ENCODE measurements at regions not wholly inside any gene's neighbourhood (a gene's known extent, or its start where the extent isn't known, plus 50 kb on each side); places are given as distances from the start of the nearest gene placed in this dataset.
"Not testable (repeated sequence)": the region's sequence is repeated elsewhere in the genome, so short reads cannot be mapped to it uniquely, and the experiment has no call there.

DNA sequence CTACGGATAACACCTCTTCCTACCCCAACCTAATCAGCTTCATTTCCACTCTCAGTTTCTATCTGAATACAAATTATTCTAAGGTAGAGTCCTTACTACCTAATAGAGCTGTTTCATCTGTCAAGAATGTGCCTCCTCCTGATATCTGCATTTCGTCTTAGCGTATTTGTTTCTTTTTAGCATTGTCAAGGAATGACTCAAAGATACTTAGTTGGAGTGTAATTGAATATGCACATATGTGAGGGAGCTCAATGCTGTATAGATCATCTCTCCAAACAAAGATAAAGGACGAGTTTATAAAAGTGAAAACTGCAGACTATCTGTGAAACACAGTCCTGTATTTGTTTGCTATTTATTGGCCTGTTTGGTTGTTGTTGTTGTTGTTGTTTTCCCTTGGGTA, 2059.4 kb upstream of the CELF4 start:
- no peak for DNase-seq (ENCODE audit: extremely low read depth in 1 of 11, low read depth in 9 of 11, low spot score in 4 of 11)

DNA sequence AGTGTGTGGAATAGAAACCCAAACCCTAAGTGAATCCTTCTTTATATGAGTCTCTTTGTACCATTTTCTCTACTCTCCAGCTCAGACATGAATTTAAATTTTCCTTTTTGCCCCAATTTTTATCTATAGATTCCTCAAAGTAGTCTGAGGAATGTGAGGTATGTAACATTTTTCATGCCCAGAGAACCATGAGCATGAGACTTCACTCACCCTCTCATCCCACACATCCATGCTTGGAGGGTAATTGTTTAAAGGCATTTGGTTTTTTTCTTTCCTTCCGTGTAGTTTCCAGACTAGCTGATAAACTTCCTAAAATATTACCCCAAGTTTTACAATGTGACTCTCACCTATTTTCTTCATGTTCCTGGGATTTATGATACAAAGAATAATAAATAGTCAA, 2056.8 kb upstream of the CELF4 start:
- DNase-seq (ENCODE audit: extremely low read depth in 1 of 11, low read depth in 9 of 11, low spot score in 4 of 11): no peak

DNA sequence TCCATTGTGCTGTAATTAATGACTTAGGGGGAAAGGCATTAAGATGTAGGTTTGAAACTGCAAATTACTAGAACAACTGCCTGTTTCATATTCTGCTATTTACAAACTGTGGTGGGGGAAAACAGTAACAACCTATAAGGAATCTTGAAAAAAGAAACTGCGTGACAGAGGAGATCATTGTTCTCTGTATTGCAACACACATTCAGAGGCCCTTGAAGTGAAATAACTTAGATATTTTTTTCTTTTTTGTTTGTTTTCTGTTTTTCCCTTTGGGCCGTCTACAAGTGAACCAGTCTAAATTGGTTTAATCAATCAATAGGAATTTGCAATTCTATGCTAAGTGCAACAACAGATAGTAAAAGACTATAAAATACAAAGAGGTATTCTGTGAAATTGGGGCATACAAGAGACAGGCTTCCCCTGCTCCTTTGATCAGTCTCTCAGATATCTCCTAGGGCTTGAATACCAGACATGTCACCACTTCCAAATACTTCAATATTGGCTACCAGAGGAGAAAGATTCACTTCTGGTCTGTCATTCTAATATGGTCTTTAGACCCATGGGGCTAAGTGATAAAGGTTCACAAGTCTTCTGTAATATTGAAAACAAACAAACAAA, 2055.1 kb upstream of the CELF4 start:
- no peak for DNase-seq (ENCODE audit: extremely low read depth in 1 of 11, low read depth in 9 of 11, low spot score in 4 of 11)

DNA sequence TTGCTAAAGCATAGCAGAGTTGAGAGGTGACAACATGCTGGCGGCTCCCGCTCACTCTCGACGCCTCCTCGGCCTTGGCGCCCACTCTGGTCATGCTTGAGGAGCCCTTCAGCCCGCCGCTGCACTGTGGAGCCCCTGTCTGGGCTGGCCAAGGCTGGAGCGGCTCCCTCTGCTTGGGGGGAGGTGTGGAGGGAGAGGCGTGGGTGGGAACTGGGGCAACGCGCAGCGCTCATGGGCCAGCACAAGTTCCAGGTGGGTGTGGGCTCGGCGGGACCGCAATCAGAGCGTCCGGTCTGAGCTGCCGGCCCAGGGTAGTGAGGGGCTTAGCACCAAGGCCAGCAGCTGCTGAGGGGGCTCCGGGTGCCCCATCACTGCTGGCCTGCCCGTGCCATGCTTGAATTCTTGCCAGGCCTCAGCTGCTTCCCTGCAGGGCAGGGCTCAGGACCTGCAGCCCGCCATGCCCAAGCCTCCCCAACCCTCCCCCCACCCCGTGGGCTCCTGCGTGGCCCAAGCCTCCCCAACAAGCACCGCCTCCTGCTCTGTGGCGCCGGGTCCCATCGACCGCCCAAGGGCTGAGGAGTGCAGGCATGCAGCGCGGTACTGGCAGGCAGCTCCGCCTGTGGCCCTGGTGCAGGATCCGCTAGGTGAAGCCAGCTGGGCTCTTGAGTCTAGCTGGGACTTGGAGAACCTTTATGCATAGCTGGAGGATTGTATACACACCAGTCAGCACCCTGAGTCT, 2052.8 kb upstream of the CELF4 start:
- no peak for DNase-seq (ENCODE audit: extremely low read depth in 1 of 11, low read depth in 9 of 11, low spot score in 4 of 11)

DNA sequence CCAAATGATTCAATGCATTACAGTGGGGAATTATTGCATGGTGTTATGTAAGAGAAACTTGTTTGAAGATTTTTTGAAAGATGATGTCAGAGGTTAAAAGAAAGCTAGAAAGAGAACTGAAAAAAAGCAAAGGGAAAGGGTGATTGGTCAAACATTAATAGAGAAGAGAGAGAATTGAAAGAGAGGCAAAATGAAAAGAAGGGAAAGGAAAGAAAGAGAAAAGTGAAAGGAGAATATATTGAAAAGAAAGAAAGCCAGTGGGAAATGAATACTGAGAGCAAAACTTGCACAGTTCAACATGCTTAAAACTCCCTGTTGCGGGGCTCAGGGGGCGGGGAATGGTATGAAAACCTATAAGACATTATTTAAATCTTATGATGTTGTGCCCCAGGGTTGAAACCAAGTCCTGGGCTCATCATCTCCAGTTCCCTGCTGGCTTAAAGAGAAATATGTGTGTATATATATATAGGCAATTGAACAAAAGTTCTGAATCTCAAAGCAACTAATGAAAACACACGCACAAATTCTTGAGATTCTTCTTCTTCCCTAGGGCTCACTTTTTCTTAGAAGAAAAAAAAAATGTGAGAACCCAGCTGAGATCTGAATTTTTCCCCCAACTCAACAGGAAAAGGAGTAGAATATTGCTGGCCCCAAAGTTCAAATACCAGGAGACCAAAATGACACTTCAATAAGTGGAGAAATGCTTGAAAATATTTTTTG, 2045.9 kb upstream of the CELF4 start:
- no peak for DNase-seq (ENCODE audit: extremely low read depth in 1 of 11, low read depth in 9 of 11, low spot score in 4 of 11)

DNA sequence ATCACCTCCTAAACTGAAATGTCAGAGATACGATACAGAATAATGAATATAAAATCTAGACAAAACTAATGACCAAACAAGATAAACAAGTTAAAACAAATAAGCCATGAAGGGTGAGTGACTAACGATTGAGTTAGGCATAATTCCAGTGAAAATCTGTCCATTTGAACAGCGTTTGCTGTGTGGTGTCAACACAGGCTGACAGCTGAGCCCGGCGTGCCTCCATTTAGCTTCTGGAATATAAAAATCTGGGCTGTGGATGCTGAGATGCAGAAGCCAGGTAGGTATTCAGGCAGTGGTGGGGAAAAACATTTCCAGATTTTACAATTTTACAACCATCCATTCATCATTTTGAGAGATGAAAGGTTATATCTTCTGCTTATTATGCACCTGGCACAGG, 2041.4 kb upstream of the CELF4 start:
- DNase-seq (ENCODE audit: extremely low read depth in 1 of 11, low read depth in 9 of 11, low spot score in 4 of 11): no peak

DNA sequence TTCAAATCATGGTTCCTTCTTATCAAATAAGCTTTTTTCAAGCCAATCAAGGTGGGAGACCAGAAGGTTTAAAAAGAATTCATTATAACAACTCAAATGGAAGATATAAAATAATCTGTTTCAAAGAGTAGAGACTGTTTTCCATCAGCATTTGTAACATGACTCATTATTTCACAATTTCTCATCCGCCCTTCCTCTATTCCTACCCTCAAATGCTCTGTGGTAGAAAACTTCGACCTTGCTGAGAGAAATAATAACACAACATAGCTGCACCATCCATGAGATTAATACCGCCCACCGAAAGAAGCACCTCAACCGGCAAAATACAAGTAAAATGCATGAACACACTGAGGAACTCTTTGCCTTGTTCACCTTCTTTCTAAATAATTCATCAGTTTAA, 2039.2 kb upstream of the CELF4 start:
- DNase-seq (ENCODE audit: extremely low read depth in 1 of 11, low read depth in 9 of 11, low spot score in 4 of 11): no peak

DNA sequence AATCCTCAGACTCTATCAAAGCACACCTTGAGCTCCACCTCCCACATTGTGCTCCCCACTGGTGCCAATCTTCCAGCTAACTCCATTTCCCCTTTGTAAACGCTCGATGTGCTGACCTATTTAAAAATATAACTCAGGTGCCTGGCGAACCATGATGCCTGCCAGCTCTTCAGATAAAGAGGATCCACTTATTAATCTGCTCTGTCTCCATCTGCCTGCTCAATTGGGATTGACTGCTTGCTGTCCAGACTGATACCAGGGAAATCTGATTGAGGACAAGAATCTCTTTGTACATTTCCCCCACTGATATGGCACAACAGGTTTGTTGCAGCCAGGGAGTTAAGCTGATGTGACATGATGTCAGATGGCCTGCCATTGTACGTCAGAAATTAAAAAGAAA, 2036.5 kb upstream of the CELF4 start:
- no peak for DNase-seq (ENCODE audit: extremely low read depth in 1 of 11, low read depth in 9 of 11, low spot score in 4 of 11)

DNA sequence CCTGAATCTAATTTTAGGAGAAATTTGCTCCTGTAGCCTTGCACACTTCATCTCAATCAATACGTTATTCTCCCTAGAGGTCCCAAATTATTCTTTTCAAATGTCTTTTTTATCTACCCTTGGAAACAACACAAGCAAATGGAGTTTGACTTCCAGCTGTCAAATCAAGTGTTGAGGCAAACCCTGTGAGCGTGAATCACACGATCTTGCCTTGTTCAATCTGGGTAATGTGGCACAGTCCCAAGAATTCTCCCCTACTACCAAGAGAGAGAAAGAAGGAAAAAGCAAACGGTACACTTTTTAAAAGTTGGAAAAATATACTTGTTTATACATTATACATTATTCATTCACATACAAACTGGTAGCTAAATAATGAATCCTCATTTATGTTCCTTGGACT, 2035.3 kb upstream of the CELF4 start:
- DNase-seq (ENCODE audit: extremely low read depth in 1 of 11, low read depth in 9 of 11, low spot score in 4 of 11): no peak

DNA sequence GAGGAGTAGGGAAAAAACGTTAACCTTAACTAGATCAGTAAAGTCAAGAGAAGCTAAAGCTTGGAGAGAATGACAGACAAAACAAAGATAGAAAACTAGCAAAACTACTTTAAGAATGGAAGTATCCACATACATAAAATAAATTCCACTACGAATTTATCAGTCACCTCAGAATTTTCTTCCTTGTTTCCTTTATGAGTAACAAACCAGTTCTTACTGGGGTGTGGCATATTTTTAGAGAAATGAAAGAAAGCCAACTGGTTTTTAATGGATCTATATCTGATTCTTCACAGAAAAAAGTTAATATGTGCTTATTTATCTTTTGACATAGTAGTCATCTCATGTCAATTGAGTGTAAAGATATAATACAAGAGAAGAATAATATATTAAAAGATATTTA, 2033.7 kb upstream of the CELF4 start:
- DNase-seq (ENCODE audit: extremely low read depth in 1 of 11, low read depth in 9 of 11, low spot score in 4 of 11): no peak

DNA sequence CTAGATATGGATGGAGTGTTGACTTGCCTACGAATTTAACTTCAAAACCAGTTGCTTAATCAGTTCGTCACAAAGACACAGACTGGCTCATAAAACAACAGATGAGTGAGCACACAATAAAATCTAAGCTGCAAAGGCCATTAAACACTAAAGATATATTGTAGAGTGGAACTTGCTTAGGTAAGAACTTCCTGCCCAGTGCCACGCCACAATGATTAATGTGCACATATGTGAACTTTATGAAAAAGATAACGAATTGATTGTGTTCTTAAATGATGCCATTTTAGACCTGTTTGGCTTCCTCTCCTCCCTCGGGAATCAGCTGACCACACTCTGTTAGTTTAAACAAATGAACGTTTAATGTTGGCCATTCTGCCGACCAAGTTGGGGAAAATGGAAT, 2031.3 kb upstream of the CELF4 start:
- DNase-seq (ENCODE audit: extremely low read depth in 1 of 11, low read depth in 9 of 11, low spot score in 4 of 11): no peak

DNA sequence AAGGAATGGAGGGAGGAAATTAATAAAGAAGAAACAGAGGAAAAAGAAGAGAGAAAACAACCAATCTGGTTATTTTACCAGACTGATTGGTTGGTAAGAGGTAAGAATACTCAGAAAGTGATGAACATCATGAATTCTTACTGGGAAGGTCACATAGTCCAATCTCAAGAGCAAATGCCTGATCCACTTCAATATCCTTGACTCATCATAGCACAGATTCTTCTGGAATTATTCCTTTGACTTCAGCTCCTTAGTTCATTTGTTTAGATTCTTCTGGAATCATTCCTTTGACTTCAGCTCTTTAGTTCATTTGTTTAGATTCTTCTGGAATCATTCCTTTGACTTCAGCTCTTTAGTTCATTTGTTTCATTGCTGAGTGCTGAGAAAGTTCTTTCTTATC, 2030.6 kb upstream of the CELF4 start:
- DNase-seq (ENCODE audit: extremely low read depth in 1 of 11, low read depth in 9 of 11, low spot score in 4 of 11): no peak

DNA sequence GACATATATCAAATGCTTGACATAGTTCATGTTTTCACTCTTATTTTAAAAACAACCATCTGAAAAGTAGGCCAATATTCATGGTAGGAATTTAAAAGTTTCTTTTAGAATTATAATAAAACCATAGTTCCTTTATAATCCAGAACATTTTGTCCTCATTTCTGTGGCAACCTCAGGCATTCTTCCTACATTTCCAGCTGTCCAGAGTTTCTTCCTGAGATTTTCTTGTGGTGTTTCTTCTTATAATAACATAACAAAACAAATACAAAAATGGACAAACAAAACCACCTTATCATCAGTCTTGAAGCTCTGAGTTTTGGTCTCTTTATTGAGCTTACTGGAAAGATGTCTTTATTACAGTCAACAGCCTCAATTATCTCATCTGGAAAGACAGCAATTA, 2028.6 kb upstream of the CELF4 start:
- no peak for DNase-seq (ENCODE audit: extremely low read depth in 1 of 11, low read depth in 9 of 11, low spot score in 4 of 11)

DNA sequence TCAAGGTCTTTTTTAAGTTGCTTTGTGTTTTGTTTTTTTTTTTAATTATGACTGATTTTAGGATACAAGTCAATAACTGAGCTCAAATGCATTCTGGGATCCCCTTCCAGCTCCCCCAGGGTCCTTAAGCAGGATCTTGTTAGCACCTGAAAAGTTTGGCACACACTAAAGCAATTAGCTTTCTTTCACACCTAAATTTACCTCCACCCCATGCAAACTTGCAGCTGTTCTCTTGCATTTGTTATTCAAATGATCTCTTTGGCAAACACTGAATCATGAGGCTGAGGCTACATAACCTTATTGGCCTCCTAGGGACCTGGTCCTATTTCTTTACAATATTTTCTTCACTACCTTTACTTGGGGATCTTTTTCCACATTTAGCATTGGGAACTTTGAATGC, 2026.1 kb upstream of the CELF4 start:
- DNase-seq (ENCODE audit: extremely low read depth in 1 of 11, low read depth in 9 of 11, low spot score in 4 of 11): no peak

DNA sequence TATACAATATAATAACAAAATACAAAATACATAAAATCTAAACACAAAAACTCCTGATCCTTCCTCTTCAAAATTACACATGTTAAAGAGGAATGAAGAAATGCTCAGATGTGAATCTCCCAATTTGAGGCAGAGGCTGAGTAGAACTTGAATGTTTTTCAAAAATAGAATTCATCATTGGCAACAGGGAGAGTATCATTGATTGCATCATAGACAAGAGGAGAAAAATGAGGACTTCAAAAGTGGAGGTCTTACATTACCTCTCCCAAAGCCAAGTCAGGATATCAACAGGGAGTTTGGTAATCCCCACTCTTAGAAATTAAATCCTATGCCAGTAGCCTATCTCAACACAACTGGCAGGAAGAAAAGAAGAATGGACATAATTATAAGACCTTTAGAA, 2023.9 kb upstream of the CELF4 start:
- no peak for DNase-seq (ENCODE audit: extremely low read depth in 1 of 11, low read depth in 9 of 11, low spot score in 4 of 11)

DNA sequence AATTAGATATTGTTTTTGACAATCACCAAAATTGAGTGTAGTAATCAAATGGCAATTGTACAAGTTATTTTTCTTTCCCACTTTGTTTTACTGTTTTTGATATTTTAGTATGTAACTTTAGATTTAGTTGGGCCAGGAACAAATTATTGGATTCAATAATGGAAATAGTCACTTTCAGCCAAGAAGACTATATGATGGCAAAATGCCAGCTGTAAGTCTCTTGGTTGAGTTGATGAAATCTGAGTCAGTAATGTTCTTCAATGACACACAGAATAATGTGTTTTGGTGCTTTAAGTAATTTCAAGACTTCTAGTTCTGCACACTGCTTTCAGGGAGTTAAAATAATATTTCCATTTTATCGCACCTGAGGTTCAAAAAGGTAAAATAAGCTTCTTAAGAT, 2022.0 kb upstream of the CELF4 start:
- no peak for DNase-seq (ENCODE audit: extremely low read depth in 1 of 11, low read depth in 9 of 11, low spot score in 4 of 11)

DNA sequence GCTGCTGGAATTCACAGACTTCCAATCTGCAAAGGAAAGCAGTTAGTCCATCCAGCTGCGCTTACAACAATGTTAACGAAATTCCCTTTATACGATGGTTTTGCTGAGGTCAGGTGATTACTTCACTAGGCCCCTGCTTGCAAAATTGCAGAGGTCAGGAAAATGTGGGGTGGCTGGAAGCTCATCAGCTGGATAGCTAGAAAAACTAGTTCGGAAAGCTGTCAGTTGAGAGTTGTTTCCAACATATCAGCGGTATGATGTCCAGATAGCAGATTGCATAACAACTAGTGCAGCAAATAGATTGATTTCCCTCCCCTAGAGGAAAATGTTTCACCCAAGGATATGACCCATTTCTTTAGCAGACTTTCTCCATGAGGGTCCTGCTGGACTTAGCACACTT, 2021.1 kb upstream of the CELF4 start:
- no peak for DNase-seq (ENCODE audit: extremely low read depth in 1 of 11, low read depth in 9 of 11, low spot score in 4 of 11)

DNA sequence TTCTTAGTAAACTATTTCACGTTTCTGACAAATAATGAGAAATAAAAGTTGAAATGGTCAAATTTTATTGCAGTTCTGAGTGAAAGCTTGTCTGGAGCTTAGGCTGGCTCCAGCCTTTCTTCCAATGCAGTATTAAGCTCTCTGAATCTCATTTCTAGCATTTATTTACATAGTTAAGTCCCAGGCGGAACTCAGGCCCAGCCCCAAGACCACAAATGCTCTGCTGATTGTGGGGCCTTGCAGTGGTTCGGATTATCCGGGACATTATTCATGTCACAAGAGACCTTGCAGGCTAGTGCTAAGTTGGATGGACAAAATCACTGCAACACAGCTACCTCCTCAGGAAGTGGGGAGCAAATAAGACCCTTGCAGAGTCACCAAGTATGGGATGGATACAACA, 2009.3 kb upstream of the CELF4 start:
- no peak for DNase-seq (ENCODE audit: extremely low read depth in 1 of 11, low read depth in 9 of 11, low spot score in 4 of 11)

DNA sequence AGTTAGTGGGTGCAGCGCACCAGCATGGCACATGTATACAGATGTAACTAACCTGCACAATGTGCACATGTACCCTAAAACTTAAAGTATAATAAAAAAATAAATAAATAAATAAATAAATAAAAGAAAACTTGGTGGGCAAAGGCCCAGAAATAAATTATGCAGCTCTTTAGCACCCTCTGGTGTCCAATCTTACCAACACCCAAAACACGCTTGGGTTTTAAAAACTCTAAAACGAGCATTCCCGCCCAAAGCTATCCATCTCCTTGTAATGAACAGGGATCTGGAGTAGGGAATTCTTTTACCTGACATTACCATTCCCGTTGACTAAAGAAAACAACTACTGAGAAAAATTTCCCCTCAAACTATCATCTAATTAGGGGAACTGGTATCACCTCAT, 2005.9 kb upstream of the CELF4 start:
- DNase-seq (ENCODE audit: extremely low read depth in 1 of 11, low read depth in 9 of 11, low spot score in 4 of 11): no peak

DNA sequence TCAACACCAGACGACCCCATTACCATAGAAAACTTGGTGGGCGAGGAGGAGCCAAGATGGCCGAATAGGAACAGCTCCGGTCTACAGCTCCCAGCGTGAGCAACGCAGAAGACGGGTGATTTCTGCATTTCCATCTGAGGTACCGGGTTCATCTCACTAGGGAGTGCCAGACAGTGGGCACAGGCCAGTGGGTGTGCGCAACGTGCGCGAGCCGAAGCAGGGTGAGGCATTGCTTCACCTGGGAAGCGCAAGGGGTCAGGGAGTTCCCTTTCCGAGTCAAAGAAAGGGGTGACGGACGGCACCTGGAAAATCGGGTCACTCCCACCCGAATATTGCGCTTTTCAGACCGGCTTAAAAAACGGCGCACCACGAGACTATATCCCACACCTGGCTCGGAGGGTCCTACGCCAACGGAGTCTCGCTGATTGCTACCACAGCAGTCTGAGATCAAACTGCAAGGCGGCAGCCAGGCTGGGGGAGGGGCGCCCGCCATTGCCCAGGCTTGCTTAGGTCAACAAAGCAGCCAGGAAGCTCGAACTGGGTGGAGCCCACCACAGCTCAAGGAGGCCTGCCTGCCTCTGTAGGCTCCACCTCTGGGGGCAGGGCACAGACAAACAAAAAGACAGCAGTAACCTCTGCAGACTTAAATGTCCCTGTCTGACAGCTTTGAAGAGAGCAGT, 2000.1 kb upstream of the CELF4 start:
- not testable (repeated sequence) for DNase-seq (ENCODE audit: extremely low read depth in 1 of 11, low read depth in 9 of 11, low spot score in 4 of 11)
